ENCODE measurements at regions not wholly inside any gene's neighbourhood (a gene's known extent, or its start where the extent isn't known, plus 50 kb on each side); places are given as distances from the start of the nearest gene placed in this dataset.
"Not testable (repeated sequence)": the region's sequence is repeated elsewhere in the genome, so short reads cannot be mapped to it uniquely, and the experiment has no call there.

DNA sequence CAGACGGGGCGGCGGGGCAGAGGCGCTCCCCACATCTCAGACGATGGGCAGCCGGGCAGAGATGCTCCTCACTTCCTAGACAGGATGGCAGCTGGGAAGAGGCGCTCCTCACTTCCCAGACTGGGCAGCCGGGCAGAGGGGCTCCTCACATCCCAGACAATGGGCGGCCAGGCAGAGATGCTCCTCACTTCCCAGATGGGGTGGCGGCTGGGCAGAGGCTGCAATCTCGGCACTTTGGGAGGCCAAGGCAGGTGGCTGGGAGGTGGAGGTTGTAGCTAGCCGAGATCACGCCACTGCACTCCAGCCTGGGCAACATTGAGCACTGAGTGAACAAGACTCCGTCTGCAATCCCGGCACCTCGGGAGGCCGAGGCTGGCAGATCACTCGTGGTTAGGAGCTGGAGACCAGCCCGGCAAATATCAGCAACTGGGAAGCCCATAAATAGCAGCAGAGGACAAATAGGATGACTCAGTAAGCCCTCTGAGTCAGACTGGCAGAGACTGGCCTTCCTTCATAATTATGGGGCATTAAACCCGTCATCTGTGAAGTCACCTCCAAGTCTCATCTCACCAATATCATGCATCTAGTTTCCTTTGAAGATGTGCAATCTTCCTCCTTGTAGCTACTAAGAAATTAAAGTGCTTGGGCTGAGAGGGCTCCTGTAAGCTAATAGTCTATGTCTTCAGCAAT is 337.3 kb downstream of the GOLGA6L6 start:
- H4K20me1 ChIP-seq, H3K4me3 ChIP-seq, H3K9ac ChIP-seq, H3K4me1 ChIP-seq, H3K27me3 ChIP-seq, H3K27ac ChIP-seq, H3K4me2 ChIP-seq, H3K36me3 ChIP-seq: not testable (repeated sequence)
- H3K9me3 ChIP-seq, result peaks cover 19% of the 10 kb centered on the region

DNA sequence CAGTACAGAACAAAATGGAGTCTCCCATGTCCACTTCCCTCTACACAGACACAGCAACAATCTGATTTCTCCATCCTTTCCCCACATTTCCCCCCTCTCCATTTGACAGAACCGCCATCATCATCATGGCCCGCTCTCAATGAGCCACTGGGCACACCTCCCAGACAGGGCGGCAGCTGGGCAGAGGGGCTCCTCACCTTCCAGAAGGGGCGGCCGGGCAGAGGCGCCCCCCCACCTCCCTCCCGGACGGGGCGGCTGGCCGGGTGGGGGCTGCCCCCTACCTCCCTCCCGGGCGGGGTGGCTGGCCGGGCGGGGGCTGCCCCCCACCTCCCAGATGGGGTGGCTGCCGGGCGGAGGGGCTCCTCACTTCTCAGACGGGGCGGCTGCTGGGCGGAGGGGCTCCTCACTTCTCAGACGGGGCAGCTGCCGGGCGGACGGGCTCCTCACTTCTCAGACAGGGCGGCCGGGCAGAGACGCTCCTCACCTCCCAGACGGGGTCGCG is 337.9 kb downstream of the GOLGA6L6 start:
- not testable (repeated sequence) for H3K4me1 ChIP-seq, H3K4me2 ChIP-seq, H3K4me3 ChIP-seq, H4K20me1 ChIP-seq, H3K9ac ChIP-seq, H3K27ac ChIP-seq, H3K27me3 ChIP-seq, H3K36me3 ChIP-seq
- peaks cover 21% of the 10 kb centered on the region for H3K9me3 ChIP-seq

DNA sequence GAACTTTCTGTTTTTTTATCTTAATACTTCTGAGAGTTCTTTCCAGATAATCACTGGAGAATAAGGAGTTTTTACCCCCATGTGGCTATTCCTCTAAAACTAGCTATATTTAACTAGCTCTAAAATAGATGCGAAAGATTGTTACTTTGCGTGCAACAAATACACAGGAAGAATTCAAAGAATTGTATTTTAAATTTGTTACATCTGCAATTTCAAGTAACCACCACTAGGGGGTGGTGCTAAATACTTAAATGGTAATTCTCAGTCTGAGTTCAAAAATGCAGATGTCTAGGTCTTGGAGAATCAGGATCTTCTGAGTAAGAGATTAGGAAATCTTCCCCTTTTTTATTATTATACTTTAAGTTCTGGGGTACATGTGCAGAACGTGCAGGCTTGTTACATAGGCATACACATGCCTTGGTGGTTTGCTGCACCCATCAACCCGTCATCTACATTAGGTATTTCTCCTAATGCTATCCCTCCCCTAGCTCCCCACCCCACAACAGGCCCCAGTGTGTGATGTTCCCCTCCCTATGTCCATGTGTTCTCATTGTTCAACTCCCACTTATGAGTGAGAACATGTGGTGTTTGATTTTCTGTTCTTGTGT is 346.9 kb downstream of the GOLGA6L6 start:
- H3K4me3 ChIP-seq, H3K27me3 ChIP-seq, H3K4me2 ChIP-seq, H3K9ac ChIP-seq, H3K27ac ChIP-seq, H4K20me1 ChIP-seq, H3K36me3 ChIP-seq: not testable (repeated sequence)
- Histone ChIP-seq H3K4me1 (peaks cover 12% of the 10 kb centered on the region), H3K9me3 (peaks cover 10% of the 10 kb centered on the region)

DNA sequence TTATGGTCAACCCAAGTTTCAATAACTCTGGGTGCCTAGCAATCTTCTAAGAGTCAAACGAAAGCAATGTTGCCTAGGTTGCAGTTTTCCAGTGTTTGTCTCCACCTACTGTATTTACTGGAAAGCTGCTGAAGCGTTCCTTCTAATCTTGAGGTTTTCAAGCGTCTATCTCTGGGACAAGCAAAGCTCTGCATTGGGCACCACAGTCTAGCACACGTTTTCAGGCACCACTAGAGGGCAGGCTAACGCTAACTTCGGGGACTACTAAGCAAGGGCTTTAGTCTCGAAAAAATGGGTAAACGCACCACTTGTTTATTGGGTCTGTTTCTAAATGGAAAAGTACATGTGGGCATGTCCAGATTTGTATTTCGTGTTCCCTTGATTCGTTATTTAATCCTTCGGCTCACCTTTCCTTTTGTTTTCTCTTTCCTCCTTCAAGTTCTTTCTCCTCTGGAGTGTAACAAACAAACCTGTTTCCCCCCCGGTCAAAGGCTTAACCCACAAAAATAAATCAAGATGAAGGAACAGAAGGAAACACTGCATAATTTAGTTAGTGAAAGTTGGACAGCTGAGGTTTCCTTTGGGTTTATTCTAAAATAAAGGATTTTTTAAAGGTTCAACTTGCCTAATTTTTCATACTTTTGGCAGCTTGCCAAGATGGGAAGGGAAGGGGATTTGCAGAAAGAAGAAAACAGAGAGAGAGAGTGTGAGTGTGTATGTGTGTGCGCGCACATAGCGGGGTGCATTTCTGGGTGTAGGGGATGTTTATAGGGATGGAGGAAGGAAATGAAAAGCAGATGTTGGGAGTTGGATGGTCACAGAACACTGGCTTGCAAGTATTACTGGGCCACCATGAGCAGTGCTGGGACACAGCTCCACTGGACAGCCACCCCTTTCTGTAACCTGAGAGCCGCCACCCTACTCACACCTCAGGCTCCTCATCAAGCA is 348.3 kb downstream of the GOLGA6L6 start:
- Histone ChIP-seq H3K4me2 (peak overlapping the region; percentile 66), H3K4me1 (peaks cover 12% of the 10 kb centered on the region), H3K4me3 (peak overlapping the region; percentile 47; the same call in 1 of the 2 replicates)
- H3K27ac ChIP-seq, H3K36me3 ChIP-seq, H3K27me3 ChIP-seq, H4K20me1 ChIP-seq, H3K9ac ChIP-seq, H3K9me3 ChIP-seq: not testable (repeated sequence)

DNA sequence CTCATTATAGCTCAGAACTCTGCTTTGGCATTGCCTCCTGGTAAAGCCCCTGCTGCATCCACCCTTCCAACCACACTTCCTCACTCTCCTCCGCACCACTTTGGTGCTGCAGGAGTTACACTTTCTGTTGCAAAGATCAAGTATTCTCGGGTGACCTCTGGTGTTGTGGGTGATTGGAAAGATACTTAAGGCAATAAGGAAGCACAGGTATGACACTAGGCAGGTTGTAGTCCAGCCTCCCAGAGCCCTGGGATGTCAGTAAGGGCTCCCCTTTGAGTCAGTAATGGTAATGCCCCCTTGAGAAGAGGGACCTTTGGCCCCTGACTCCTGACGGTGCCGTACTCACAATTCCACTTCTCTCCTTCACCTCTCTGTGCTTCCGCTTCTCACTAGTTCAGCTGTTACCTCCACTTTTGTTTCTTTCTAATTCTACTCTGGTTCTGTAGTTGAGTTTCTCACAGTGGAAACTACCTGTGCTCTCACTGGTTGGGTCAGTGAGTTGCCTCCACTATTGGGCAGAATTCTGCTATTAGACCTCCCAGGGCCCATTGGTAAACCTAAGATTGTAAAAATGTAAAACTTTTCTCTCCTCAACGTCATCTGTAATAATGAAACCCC is 350.0 kb downstream of the GOLGA6L6 start:
- H3K9me3 ChIP-seq, result not testable (repeated sequence)

DNA sequence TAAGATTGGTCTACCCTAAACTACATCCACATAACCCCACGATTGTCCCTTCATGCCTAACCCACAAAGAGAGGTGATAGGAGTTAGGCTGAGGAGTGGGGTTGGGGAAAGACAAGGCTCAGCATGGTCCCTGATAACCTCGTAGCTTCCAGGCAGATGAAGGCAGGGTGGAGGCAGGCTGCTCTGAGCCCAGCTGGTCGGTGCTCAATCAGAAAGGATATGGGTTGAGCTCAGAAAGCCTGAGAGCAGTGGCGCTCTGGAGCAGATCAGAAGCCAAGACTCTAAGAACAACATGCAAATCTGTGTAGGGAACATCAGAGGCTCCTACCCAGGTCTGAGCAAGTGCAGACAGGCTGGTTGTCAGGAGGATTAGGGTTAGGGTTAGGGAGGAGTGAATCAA is 353.0 kb downstream of the GOLGA6L6 start:
- not testable (repeated sequence) for H3K9ac ChIP-seq, H3K36me3 ChIP-seq, H3K27ac ChIP-seq, H3K4me3 ChIP-seq, H3K4me1 ChIP-seq, H3K4me2 ChIP-seq, H4K20me1 ChIP-seq, H3K27me3 ChIP-seq, H3K9me3 ChIP-seq

More for the DNA sequence above, 350.0 kb downstream of the GOLGA6L6 start:
- H4K20me1 ChIP-seq, H3K27me3 ChIP-seq, H3K9ac ChIP-seq, H3K27ac ChIP-seq, H3K36me3 ChIP-seq, H3K4me3 ChIP-seq, H3K4me2 ChIP-seq: not testable (repeated sequence)
- H3K4me1 ChIP-seq, result peaks cover 12% of the 10 kb centered on the region

DNA sequence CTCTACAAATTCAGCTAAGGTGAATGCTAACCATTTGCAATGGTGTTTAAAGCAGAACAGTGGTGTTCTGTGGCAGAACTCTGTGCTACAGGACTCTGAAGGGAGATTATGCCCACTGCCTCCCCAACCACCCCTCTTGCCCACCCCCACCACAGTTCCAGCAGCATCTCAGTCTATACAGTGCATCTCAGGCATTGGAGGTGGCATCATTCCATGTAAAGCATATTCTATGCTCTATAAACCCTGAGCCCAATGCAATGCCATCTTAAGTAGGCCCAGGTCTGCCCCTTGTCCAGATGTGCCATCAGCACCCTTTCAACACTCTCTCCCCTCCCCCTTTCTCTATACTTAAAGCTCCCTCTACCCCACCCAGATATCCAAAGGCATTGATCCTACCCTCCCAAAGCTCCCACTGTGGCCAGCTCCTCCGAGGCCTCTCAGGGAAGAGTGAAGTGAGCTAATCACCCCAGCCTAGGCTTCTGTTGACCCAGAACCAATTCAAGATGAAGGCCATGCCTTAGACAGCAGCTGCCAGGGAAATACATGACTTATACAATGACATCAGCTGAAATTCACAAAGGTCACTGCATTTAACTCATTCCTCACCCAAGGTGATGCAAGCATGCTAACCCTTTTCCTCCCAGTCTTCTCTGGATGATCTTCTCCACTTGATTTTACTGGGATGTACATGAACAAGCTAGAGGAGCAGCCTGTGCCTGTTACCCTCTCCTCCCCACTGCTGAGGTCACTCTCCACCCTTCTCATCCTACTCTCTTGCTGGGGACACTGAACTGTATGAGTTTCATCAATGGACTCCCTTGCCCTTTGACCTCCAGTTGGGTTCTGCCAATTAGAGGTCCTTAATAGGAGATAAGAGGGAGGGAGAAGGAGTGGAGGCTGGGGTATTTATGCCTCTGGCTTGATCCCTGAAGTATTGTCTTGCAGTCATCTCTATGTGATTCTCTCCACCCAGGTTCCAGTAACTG is 353.9 kb downstream of the GOLGA6L6 start:
- H3K27me3 ChIP-seq, H3K4me2 ChIP-seq, H3K9me3 ChIP-seq, H4K20me1 ChIP-seq, H3K4me3 ChIP-seq, H3K36me3 ChIP-seq, H3K4me1 ChIP-seq, H3K27ac ChIP-seq, H3K9ac ChIP-seq: not testable (repeated sequence)

DNA sequence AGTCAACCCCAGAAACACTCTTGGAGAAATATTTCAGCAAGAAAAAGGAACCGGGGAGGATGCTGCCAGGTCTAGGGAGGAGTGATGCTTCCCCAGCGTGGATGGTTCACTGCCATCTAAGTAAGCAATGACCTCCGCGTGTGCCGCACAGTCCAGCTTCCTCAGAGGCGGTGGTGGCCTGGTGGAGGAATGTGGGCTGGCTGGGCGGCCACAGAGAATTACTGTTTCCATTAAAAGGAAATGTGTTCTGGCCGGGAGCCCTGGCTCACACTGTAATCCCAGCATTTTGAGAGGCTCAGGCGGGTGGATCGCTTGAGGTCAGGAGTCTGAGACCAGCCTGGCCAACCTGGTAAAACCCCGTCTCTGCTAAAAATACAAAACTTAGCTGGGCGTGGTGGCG is 356.7 kb downstream of the GOLGA6L6 start:
- H3K9ac ChIP-seq, H3K4me1 ChIP-seq, H3K27ac ChIP-seq, H4K20me1 ChIP-seq, H3K9me3 ChIP-seq, H3K4me2 ChIP-seq, H3K27me3 ChIP-seq, H3K4me3 ChIP-seq, H3K36me3 ChIP-seq: not testable (repeated sequence)

DNA sequence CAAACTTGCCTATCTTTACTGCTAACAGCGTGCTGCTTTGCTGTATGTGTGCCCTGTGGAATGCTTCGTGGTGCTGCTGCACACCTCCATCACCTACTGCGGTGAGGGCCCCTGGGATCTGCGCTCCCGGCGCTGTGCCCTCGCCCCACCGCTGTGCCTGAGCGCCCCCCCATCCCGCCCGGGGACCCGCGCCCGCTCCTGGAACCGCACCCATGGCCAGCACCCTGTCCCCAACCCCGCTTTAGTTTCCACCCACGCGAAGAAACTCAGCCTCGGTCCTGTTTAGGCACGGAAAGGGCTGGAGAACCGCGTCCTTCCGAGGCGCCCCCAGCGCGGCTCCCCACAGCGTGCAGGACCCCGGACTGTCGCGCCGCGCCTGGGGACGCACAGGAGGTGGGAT is 373.4 kb downstream of the GOLGA6L6 start:
- not testable (repeated sequence) for H3K27ac ChIP-seq, H4K20me1 ChIP-seq, H3K27me3 ChIP-seq, H3K4me3 ChIP-seq, H3K36me3 ChIP-seq, H3K4me1 ChIP-seq, H3K9me3 ChIP-seq, H3K9ac ChIP-seq, H3K4me2 ChIP-seq

DNA sequence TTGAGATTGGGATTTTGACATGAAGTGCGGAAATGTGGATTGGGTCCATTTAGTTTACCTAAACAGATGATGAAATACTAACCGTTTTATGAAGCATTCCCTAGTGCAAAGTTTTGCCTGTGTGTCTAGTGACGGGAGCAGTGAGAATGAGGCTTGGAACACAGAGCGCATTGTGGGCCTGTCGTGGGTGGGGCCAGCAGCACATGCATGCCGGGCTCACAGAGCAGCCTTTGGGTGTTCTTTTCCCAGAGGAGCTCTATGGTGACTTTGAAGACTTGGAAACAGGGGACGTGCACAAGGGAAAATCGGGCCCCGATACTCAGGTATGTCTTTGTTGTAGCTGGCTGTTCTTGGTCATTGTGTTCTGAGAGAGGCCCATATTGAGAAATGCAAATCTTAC is 388.1 kb downstream of the GOLGA6L6 start:
- H3K27ac ChIP-seq, H3K4me3 ChIP-seq, H3K36me3 ChIP-seq, H3K4me2 ChIP-seq, H3K27me3 ChIP-seq, H3K4me1 ChIP-seq, H4K20me1 ChIP-seq, H3K9ac ChIP-seq, H3K9me3 ChIP-seq: not testable (repeated sequence)

DNA sequence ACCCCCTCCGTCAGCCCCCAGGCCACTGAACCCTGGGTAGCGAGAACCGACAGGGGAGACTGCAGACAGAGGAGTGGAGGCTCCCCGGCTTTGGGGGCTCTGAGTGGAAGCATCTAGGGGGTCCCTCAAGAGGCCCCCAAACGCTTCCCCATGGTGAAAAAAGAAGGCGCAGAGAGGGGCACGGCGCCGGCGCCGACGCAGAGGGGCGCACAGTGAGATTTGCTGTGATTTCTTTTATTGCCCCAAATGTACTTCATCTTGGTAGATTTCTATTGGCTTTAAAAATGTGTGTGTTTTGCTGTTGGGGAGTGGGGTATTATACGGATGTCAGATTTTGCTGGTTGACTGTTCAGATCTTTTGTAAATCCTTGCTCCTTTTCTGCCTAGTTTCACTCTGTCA is 392.9 kb downstream of the GOLGA6L6 start:
- not testable (repeated sequence) for H3K27me3 ChIP-seq, H3K36me3 ChIP-seq, H3K9ac ChIP-seq, H4K20me1 ChIP-seq, H3K9me3 ChIP-seq, H3K4me2 ChIP-seq, H3K4me3 ChIP-seq, H3K27ac ChIP-seq, H3K4me1 ChIP-seq

DNA sequence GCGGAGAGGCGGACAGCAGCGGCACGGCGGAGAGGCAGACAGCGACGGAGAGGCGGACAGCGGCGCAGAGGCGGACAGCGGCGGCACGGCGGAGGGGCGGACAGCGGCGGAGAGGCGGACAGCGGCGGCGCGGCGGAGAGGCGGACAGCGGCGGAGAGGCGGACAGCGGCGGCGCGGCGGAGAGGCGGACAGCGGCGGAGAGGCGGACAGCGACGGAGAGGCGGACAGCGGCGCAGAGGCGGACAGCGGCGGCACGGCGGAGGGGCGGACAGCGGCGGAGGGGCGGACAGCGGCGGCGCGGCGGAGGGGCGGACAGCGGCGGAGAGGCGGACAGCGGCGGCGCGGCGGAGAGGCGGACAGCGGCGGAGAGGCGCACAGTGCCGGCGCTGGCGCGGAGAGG is 393.6 kb downstream of the GOLGA6L6 start:
- not testable (repeated sequence) for H3K4me1 ChIP-seq, H3K4me2 ChIP-seq

DNA sequence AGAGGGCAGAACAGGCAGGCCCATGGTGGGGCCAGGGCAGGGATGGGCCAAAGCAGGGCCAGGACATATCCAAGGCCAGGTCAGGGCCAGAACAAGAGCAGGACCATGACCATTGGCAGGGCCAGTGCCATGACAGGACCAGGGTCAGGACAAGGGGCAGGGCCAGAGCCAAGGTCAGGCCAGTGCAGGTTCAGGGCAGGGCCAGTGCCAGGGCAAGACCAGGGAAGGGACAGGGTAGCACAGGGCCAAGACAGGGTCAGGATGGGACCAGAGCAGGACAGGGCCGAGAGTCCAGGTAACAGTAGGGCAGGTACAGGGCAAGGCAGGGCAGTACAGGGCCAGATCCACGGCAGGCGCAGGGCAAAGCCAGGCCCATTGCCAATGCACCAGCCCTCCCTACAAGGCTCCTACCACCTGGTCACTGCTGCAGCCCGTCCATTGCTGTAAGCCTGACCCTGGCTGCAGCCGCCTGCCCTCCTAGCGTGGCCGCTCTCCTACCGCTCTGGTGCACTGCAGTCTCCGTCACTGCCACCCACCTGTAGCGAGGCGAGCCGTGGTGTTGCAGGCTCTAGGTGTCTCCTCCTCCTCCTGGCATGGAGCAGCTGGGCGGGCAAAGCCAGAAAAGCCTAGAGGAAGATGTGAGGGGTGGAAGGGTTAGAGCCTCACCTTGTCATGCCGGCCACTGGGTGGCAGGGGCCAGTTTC is 397.1 kb downstream of the GOLGA6L6 start:
- H3K36me3 ChIP-seq, H3K9ac ChIP-seq, H3K4me2 ChIP-seq, H3K4me3 ChIP-seq, H3K27me3 ChIP-seq, H3K27ac ChIP-seq, H3K9me3 ChIP-seq, H4K20me1 ChIP-seq, H3K4me1 ChIP-seq: not testable (repeated sequence)

More for the DNA sequence above, 393.6 kb downstream of the GOLGA6L6 start:
- H3K36me3 ChIP-seq, H3K9ac ChIP-seq, H3K27me3 ChIP-seq, H3K9me3 ChIP-seq, H3K4me3 ChIP-seq, H4K20me1 ChIP-seq, H3K27ac ChIP-seq: not testable (repeated sequence)
